Osteoblast (primary cell): ENCODE measurements at regions not wholly inside any gene's neighbourhood (a gene's known extent, or its start where the extent isn't known, plus 50 kb on each side); places are given as distances from the start of the nearest gene placed in this dataset.

ENCODE experiments used
- DNase-seq: peaks from one replicate; pipeline ENCODE4 v3.0.0; 2011; ENCODE audit warnings: low spot score, mixed read lengths; ENCODE audit not compliant: insufficient read length; ENCODE audit errors: missing footprints
- H2AFZ ChIP-seq: 2 replicates; pipeline ENCODE4 v1.6.0; 2011; ENCODE audit warnings: mild to moderate bottlenecking, low read length
- H3K27ac ChIP-seq: 2 replicates; pipeline ENCODE4 v1.5.1; 2011; ENCODE audit warnings: mild to moderate bottlenecking, low read depth, low read length, moderate library complexity
- H3K27me3 ChIP-seq: 2 replicates; pipeline ENCODE4 v1.6.0; 2012; ENCODE audit warnings: mild to moderate bottlenecking, control low read depth, inconsistent platforms, low read length, moderate library complexity; ENCODE audit not compliant: insufficient read depth
- H3K36me3 ChIP-seq: 2 replicates; pipeline ENCODE4 v1.5.1; 2011; ENCODE audit warnings: mild to moderate bottlenecking, low read length, control low read depth, moderate library complexity; ENCODE audit not compliant: insufficient read depth
- H3K4me1 ChIP-seq: 2 replicates; pipeline ENCODE4 v1.5.1; 2011; ENCODE audit warnings: mild to moderate bottlenecking, low read length, control low read depth, moderate library complexity; ENCODE audit not compliant: insufficient read depth
- H3K4me2 ChIP-seq: 2 replicates; pipeline ENCODE4 v1.6.0; 2011; ENCODE audit warnings: mild to moderate bottlenecking, low read length; ENCODE audit not compliant: insufficient read depth
- H3K4me3 ChIP-seq: fragments of 200-600 bp; sonication (generic); 3 replicates; pipeline ENCODE4 v1.5.1; 2012; ENCODE audit warnings: mild to moderate bottlenecking, low read length, inconsistent platforms; ENCODE audit not compliant: insufficient read depth
- H3K79me2 ChIP-seq: 2 replicates; pipeline ENCODE4 v1.6.0; 2012; ENCODE audit warnings: mild to moderate bottlenecking, low read length, control low read depth, inconsistent platforms; ENCODE audit not compliant: insufficient read depth
- H3K9me3 ChIP-seq: 2 replicates; pipeline ENCODE4 v1.5.1; 2011; ENCODE audit warnings: low read depth, low read length, control low read depth
- H4K20me1 ChIP-seq: 2 replicates; pipeline ENCODE4 v1.6.0; 2012; ENCODE audit warnings: mild to moderate bottlenecking, low read length, control low read depth; ENCODE audit not compliant: insufficient read depth
- TF ChIP-seq, protein P1 (sequence below): IDR thresholded peaks from 2 replicates; pipeline ENCODE4 v1.5.1; 2011; ENCODE audit warnings: mild to moderate bottlenecking, low read depth, low read length, moderate library complexity; ENCODE audit errors: extremely low read depth

- no peak overlapping the region for H2AFZ ChIP-seq
- H3K4me2 ChIP-seq: no peak overlapping the region
- no peaks in the 10 kb centered on the region for H3K9me3 ChIP-seq
- H3K4me1 ChIP-seq: no peaks in the 10 kb centered on the region
- H3K4me3 ChIP-seq: no peak overlapping the region
- DNase-seq: no peak
- H3K27me3 ChIP-seq: peaks cover 5% of the 10 kb centered on the region
- no peak overlapping the region for H3K27ac ChIP-seq
- H3K36me3 ChIP-seq: no peaks in the 10 kb centered on the region
- TF ChIP-seq, protein P1, sequence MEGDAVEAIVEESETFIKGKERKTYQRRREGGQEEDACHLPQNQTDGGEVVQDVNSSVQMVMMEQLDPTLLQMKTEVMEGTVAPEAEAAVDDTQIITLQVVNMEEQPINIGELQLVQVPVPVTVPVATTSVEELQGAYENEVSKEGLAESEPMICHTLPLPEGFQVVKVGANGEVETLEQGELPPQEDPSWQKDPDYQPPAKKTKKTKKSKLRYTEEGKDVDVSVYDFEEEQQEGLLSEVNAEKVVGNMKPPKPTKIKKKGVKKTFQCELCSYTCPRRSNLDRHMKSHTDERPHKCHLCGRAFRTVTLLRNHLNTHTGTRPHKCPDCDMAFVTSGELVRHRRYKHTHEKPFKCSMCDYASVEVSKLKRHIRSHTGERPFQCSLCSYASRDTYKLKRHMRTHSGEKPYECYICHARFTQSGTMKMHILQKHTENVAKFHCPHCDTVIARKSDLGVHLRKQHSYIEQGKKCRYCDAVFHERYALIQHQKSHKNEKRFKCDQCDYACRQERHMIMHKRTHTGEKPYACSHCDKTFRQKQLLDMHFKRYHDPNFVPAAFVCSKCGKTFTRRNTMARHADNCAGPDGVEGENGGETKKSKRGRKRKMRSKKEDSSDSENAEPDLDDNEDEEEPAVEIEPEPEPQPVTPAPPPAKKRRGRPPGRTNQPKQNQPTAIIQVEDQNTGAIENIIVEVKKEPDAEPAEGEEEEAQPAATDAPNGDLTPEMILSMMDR: no peak
- H3K79me2 ChIP-seq: no peaks in the 10 kb centered on the region
- peaks cover 2% of the 10 kb centered on the region for H4K20me1 ChIP-seq
Measured at GRCh38 chrX:109943092-109943739, 59.7 kb upstream of the TMEM164 start.

GRCh38 chrX:109943740-109944092 is 59.2 kb upstream of the TMEM164 start:
- Histone ChIP-seq H3K4me1 (no peaks in the 10 kb centered on the region), H3K27me3 (peaks cover 5% of the 10 kb centered on the region), H4K20me1 (peaks cover 3% of the 10 kb centered on the region), H3K4me2 (no peak overlapping the region), H2AFZ (no peak overlapping the region), H3K4me3 (no peak overlapping the region), H3K9me3 (no peaks in the 10 kb centered on the region), H3K36me3 (no peaks in the 10 kb centered on the region), H3K27ac (no peak overlapping the region), H3K79me2 (no peaks in the 10 kb centered on the region)
- DNase-seq: no peak
- TF ChIP-seq, protein P1: no peak

GRCh38 chrX:109952050-109952449 is 50.9 kb upstream of the TMEM164 start:
- H3K36me3 ChIP-seq: no peaks in the 10 kb centered on the region
- no peak overlapping the region for H2AFZ ChIP-seq
- peaks cover 10% of the 10 kb centered on the region for H3K4me1 ChIP-seq
- no peak overlapping the region for H3K4me2 ChIP-seq
- H3K9me3 ChIP-seq: no peaks in the 10 kb centered on the region
- no peak for DNase-seq
- H3K79me2 ChIP-seq: no peaks in the 10 kb centered on the region
- H3K27me3 ChIP-seq: peaks cover 3% of the 10 kb centered on the region
- no peak overlapping the region for H3K27ac ChIP-seq
- H4K20me1 ChIP-seq: peaks cover 3% of the 10 kb centered on the region
- no peak overlapping the region for H3K4me3 ChIP-seq
- TF ChIP-seq, protein P1: no peak

- Histone ChIP-seq H3K27ac (no peak overlapping the region), H3K9me3 (no peaks in the 10 kb centered on the region), H4K20me1 (peaks cover under 1% of the 10 kb centered on the region), H3K4me2 (no peak overlapping the region), H3K27me3 (peaks cover 3% of the 10 kb centered on the region), H3K79me2 (no peaks in the 10 kb centered on the region), H3K4me3 (no peak overlapping the region), H3K4me1 (peaks cover 10% of the 10 kb centered on the region), H2AFZ (no peak overlapping the region), H3K36me3 (no peaks in the 10 kb centered on the region)
- DNase-seq: no peak
- TF ChIP-seq, protein P1: no peak
Measured at GRCh38 chrX:109952985-109953905, 49.7 kb upstream of the TMEM164 start.
